HAP-1 (cell line): ENCODE measurements at regions not wholly inside any gene's neighbourhood (a gene's known extent, or its start where the extent isn't known, plus 50 kb on each side); places are given as distances from the start of the nearest gene placed in this dataset.

Experiments
- DNase-seq, 2 experiments: peaks; one replicate each; pipeline ENCODE4 v3.0.0-alpha.2; 2016 to 2020; ENCODE audit warnings: low spot score in 2 of 2
- H3K27me3 ChIP-seq: fragments of 250-450 bp; sonication (Bioruptor Pico); 2 replicates; pipeline ENCODE4 v1.5.1; 2020; ENCODE audit warnings: low read depth, mild to moderate bottlenecking, moderate library complexity
- H3K36me3 ChIP-seq: fragments of 250-450 bp; sonication (Bioruptor Pico); replicated peaks from 2 replicates; pipeline ENCODE4 v1.5.1; 2020; ENCODE audit warnings: mild to moderate bottlenecking
- H3K4me1 ChIP-seq: fragments of 250-450 bp; sonication (Bioruptor Pico); 2 replicates; pipeline ENCODE4 v1.5.1; 2020; ENCODE audit warnings: mild to moderate bottlenecking
- H3K4me3 ChIP-seq: fragments of 250-450 bp; sonication (Bioruptor Pico); 2 replicates; pipeline ENCODE4 v1.5.1; 2020; ENCODE audit warnings: mild to moderate bottlenecking, moderate library complexity
- H3K9me3 ChIP-seq: fragments of 250-450 bp; sonication (Bioruptor Pico); 2 replicates; pipeline ENCODE4 v1.5.1; 2020; ENCODE audit warnings: mild to moderate bottlenecking, moderate library complexity
- in situ Hi-C: fragments of 300-500 bp; cut with MboI; formaldehyde crosslinking; loops from 3 replicates; pipeline ENCODE4 v1.14.3; 2020; ENCODE audit warnings: low sequenced_read_pairs, inconsistent platforms, mixed read lengths

- H3K4me1 ChIP-seq, result 0 out of 2 replicates have a peak, but pooled peaks cover 2% of the 10 kb centered on the region
- DNase-seq, result peak; percentile 42 to 50
- no peaks in the 10 kb centered on the region for H3K27me3 ChIP-seq
- in situ Hi-C loops, result loop anchor here (10.0 to 25.0 kb wide), 2 partner anchors 794 to 956 kb away; no protein-coding TSS in a partner anchor
- H3K36me3 ChIP-seq, result no peaks in the 10 kb centered on the region
- no peaks in the 10 kb centered on the region for H3K9me3 ChIP-seq
- no peak overlapping the region for H3K4me3 ChIP-seq
Observed at GRCh38 chr16:52068447-52069074, 478.4 kb downstream of the TOX3 start.

DNA sequence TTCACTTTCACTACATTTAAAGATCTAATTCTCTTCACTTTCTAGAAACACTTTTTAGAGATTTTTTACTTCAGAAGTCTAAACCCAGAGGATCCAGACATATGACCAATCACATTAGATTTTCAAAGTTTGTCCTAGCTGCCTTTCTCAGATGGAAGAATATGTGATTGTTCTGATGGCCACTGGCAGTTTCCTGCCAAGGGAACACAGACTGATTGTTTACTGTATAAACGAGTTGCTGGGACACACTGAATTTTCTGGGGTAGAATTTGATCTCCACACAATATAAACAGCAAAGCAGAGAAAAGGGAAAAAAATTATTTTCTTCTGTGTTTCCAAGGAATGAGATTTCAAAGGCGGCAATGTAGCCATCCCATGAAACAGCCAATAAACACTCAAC is 480.0 kb downstream of the TOX3 start:
- in situ Hi-C loops, result loop anchor here (10.0 to 25.0 kb wide), 2 partner anchors 795 to 958 kb away; no protein-coding TSS in a partner anchor
- 0 out of 2 replicates have a peak, but pooled peaks cover 2% of the 10 kb centered on the region for H3K4me1 ChIP-seq
- no peaks in the 10 kb centered on the region for H3K36me3 ChIP-seq
- no peak for DNase-seq
- no peaks in the 10 kb centered on the region for H3K27me3 ChIP-seq
- no peaks in the 10 kb centered on the region for H3K9me3 ChIP-seq
- no peak overlapping the region for H3K4me3 ChIP-seq

GRCh38 chr16:52056259-52056658 is 490.7 kb downstream of the TOX3 start:
- no peak overlapping the region for H3K4me3 ChIP-seq
- 0 out of 2 replicates have a peak, but pooled peaks cover 3% of the 10 kb centered on the region for H3K27me3 ChIP-seq
- no peaks in the 10 kb centered on the region for H3K4me1 ChIP-seq
- H3K36me3 ChIP-seq, result no peaks in the 10 kb centered on the region
- no peaks in the 10 kb centered on the region for H3K9me3 ChIP-seq
- DNase-seq, result no peak
- in situ Hi-C loops, result loop anchor here (25.0 kb wide), 1 partner anchor 806 kb away; no protein-coding TSS in a partner anchor

- no peaks in the 10 kb centered on the region for H3K4me1 ChIP-seq
- no peaks in the 10 kb centered on the region for H3K27me3 ChIP-seq
- H3K9me3 ChIP-seq, result no peaks in the 10 kb centered on the region
- DNase-seq, result no peak
- in situ Hi-C loops, result loop anchor here (25.0 kb wide), 1 partner anchor 807 kb away; no protein-coding TSS in a partner anchor
- no peak overlapping the region for H3K4me3 ChIP-seq
- no peaks in the 10 kb centered on the region for H3K36me3 ChIP-seq
Observed at GRCh38 chr16:52055381-52055780, 491.6 kb downstream of the TOX3 start.

- no peaks in the 10 kb centered on the region for H3K36me3 ChIP-seq
- no peak overlapping the region for H3K4me3 ChIP-seq
- H3K27me3 ChIP-seq, result no peaks in the 10 kb centered on the region
- in situ Hi-C loops, result loop anchor here (25.0 kb wide), 1 partner anchor 808 kb away; no protein-coding TSS in a partner anchor
- peak in 1 of 2 experiments; percentile 34 for DNase-seq
- no peaks in the 10 kb centered on the region for H3K9me3 ChIP-seq
- H3K4me1 ChIP-seq, result no peaks in the 10 kb centered on the region
Observed at GRCh38 chr16:52054326-52054725, 492.6 kb downstream of the TOX3 start.

DNA sequence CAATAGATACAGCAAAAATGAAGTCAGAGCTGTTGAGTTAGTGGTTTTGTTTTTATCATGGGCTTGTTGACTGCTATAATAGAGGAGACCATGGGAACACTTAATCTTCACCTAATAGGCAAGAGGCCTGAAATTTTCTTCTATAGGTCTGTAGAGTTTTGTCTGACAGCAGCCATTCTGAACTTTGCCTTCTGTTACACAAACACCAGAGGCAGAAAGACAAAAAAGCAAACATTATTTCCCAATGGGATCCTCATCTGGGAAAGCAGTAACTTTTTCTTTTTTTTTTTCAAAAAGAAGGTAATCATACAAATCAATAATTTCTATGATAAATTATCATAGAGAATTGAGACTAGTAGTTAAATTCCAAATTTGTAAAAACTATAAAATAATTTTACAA is 494.1 kb downstream of the TOX3 start:
- no peaks in the 10 kb centered on the region for H3K36me3 ChIP-seq
- no peaks in the 10 kb centered on the region for H3K9me3 ChIP-seq
- no peak for DNase-seq
- H3K27me3 ChIP-seq, result no peaks in the 10 kb centered on the region
- in situ Hi-C loops, result loop anchor here (25.0 kb wide), 1 partner anchor 809 kb away; no protein-coding TSS in a partner anchor
- no peaks in the 10 kb centered on the region for H3K4me1 ChIP-seq
- H3K4me3 ChIP-seq, result no peak overlapping the region

DNA sequence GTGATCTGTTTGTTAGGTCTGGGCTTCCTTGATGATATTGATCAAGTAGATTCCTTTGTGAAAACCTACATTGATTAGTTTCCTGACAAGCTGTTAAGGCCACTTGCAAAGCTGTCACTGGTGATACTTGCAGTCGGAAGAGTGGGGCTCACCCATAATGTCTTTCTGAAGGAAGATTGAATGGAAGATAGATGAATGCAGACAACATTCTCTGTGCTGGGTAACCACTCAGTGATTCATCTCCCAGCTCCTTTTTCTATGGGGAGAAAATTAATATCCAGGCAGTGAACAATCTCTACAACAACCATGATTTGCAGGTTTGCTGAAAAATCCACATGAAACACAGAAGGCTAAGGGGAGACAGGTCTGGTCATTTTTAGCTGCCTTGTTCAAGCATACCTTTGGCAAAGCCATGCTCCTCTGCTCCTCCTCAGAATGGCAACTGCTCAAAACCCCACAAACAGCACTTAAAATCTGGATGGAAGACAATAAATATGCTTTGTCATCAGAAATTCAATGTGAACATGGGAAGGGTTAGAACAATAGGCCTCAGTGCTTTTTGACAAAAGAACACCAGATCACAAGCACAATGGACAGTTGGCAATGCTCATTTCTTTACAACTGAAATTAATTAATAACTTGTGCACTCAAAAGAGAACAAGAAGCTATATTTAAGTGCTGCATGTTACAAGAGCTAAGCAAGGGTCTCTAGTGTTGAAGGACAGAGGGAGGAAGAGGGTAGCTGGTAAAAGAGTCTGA is 495.4 kb downstream of the TOX3 start:
- H3K36me3 ChIP-seq, result no peaks in the 10 kb centered on the region
- H3K9me3 ChIP-seq, result no peaks in the 10 kb centered on the region
- DNase-seq, result no peak
- in situ Hi-C loops, result loop anchor here (25.0 kb wide), 1 partner anchor 811 kb away; no protein-coding TSS in a partner anchor
- no peaks in the 10 kb centered on the region for H3K4me1 ChIP-seq
- H3K27me3 ChIP-seq, result no peaks in the 10 kb centered on the region
- H3K4me3 ChIP-seq, result no peak overlapping the region

DNA sequence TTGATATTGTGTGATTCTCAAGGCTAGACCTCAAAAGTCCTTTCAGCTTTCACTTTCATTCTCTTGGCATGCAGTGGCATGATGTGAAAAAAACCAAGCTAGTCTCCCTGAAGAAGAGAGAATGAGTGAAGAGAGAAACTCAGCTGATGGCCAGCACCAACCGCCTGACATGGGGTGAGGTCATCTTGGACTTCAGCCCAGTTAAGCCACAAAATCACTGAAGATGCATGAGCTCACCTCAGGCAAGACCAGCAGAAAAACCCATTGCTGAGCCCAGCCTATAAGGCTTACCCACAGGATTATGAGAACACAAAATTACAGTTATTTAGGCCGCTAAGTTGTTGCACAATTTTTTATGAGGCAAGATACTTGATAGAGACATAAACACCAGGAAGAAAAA is 496.5 kb downstream of the TOX3 start:
- Histone ChIP-seq H3K4me3 (no peak overlapping the region), H3K4me1 (no peaks in the 10 kb centered on the region), H3K36me3 (no peaks in the 10 kb centered on the region), H3K9me3 (no peaks in the 10 kb centered on the region), H3K27me3 (no peaks in the 10 kb centered on the region)
- in situ Hi-C loops, result loop anchor here (25.0 kb wide), 1 partner anchor 812 kb away; no protein-coding TSS in a partner anchor
- no peak for DNase-seq

DNA sequence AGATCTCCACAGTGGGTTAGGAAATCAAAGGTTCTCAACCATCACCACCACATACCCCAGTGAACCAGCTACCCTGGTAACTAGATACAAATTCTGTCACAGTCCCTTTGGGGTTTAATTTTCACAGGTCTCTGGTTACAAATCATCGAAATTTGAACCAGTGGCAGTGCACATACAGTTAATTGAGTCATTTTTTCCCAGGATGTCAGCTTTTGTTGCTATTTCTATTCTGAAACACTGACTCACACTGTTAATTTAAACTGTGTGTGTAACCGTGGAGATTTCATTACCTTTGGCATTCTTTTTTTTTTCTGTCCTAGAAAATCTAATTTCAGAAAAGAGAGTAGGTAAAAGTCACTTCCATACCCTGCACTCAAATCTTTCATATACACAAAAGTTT is 511.5 kb downstream of the TOX3 start:
- H3K9me3 ChIP-seq, result no peaks in the 10 kb centered on the region
- in situ Hi-C loops, result no loop called here
- no peak for DNase-seq
- H3K36me3 ChIP-seq, result no peaks in the 10 kb centered on the region
- H3K4me3 ChIP-seq, result no peak overlapping the region
- H3K4me1 ChIP-seq, result no peaks in the 10 kb centered on the region
- peaks cover 3% of the 10 kb centered on the region; the same call in 1 of the 2 replicates for H3K27me3 ChIP-seq

DNA sequence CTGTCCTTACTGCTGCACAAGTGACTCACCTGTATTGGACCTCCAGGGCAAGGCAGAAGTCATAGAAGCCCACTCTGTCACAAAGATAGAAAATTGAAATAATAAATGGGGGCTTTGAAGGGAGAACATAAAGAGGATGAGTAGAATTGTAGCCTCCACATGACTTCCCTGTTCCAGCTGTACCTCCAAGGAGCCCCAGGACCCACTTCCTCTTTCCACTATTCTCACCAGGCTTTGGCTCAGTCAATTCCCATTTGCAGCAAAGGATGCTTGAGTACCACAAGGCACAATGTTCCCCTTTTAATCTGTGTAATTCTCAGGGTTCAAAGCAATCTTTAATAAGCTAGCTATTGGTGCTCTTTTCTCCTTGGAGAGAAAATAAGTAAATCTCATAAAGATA is 512.1 kb downstream of the TOX3 start:
- in situ Hi-C loops, result no loop called here
- no peak for DNase-seq

GRCh38 chr16:52033992-52034391 is 513.0 kb downstream of the TOX3 start:
- Histone ChIP-seq H3K9me3 (no peaks in the 10 kb centered on the region), H3K27me3 (no peaks in the 10 kb centered on the region), H3K36me3 (no peaks in the 10 kb centered on the region), H3K4me3 (no peak overlapping the region), H3K4me1 (no peaks in the 10 kb centered on the region)
- no peak for DNase-seq
- in situ Hi-C loops, result no loop called here

More for the DNA sequence above, 512.1 kb downstream of the TOX3 start:
- Histone ChIP-seq H3K4me1 (no peaks in the 10 kb centered on the region), H3K36me3 (no peaks in the 10 kb centered on the region), H3K27me3 (no peaks in the 10 kb centered on the region; the same call in 1 of the 2 replicates), H3K4me3 (no peak overlapping the region), H3K9me3 (no peaks in the 10 kb centered on the region)

GRCh38 chr16:52022980-52023379 is 524.0 kb downstream of the TOX3 start:
- no peaks in the 10 kb centered on the region for H3K4me1 ChIP-seq
- H3K27me3 ChIP-seq, result 0 out of 2 replicates have a peak, but pooled peaks cover 3% of the 10 kb centered on the region
- DNase-seq, result no peak
- no peaks in the 10 kb centered on the region for H3K9me3 ChIP-seq
- in situ Hi-C loops, result no loop called here
- no peak overlapping the region for H3K4me3 ChIP-seq
- no peaks in the 10 kb centered on the region for H3K36me3 ChIP-seq

- DNase-seq, result no peak
- H3K4me3 ChIP-seq, result no peak overlapping the region
- H3K36me3 ChIP-seq, result no peaks in the 10 kb centered on the region
- H3K9me3 ChIP-seq, result no peaks in the 10 kb centered on the region
- in situ Hi-C loops, result no loop called here
- 0 out of 2 replicates have a peak, but pooled peaks cover 3% of the 10 kb centered on the region for H3K27me3 ChIP-seq
- H3K4me1 ChIP-seq, result no peaks in the 10 kb centered on the region
Observed at GRCh38 chr16:52022177-52022576, 524.8 kb downstream of the TOX3 start.

DNA sequence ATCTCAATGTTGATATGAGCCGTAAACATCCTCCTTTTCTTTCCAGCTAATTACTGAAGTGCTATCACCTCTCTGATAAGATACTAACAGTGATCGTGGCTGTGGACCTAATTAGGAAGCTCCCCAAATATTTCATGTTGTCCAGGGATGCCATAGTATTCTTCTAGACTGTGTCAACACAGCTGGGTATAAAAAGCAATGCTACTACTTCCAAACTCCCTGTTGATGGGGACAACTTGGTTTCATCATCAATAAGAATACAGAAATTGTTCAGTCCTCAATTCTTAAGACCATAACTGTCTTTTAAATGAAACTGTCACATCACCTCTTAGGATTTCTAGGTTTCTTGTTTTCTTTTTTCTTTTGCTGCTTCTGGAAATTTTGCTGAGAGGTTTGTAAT is 530.6 kb downstream of the TOX3 start:
- H3K4me3 ChIP-seq, result no peak overlapping the region
- in situ Hi-C loops, result no loop called here
- H3K9me3 ChIP-seq, result no peaks in the 10 kb centered on the region
- H3K36me3 ChIP-seq, result no peaks in the 10 kb centered on the region
- DNase-seq, result no peak
- no peaks in the 10 kb centered on the region; the same call in 1 of the 2 replicates for H3K27me3 ChIP-seq
- no peaks in the 10 kb centered on the region for H3K4me1 ChIP-seq
